AG20443 (cell line): ENCODE measurements at regions not wholly inside any gene's neighbourhood (a gene's known extent, or its start where the extent isn't known, plus 50 kb on each side); places are given as distances from the start of the nearest gene placed in this dataset.
"Not testable (repeated sequence)": the region's sequence is repeated elsewhere in the genome, so short reads cannot be mapped to it uniquely, and the experiment has no call there.

Experiments used
- DNase-seq: peaks from one replicate; pipeline ENCODE4 v3.0.0; 2012; ENCODE audit warnings: low spot score, mixed read lengths

DNA sequence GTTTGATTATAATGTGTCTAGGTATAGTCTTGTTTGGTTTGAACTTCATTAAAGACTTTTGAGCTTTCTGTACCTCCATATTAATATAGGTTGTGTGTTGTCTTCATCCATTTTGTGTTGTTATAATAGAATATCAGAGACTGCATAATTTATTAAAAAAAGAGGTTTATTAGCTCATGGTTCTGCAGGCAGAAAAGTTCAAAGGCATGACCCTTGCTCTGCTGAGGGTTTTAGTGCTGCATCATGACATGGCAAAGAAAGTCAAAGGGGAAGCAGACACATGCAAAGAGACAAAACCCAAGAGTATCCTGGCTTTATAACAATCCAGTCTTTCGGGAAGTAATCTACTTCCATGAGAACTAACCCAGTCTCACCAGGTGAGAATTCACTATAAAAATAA lies 358.2 kb downstream of the EDEM1 start:
- no peak for DNase-seq

DNA sequence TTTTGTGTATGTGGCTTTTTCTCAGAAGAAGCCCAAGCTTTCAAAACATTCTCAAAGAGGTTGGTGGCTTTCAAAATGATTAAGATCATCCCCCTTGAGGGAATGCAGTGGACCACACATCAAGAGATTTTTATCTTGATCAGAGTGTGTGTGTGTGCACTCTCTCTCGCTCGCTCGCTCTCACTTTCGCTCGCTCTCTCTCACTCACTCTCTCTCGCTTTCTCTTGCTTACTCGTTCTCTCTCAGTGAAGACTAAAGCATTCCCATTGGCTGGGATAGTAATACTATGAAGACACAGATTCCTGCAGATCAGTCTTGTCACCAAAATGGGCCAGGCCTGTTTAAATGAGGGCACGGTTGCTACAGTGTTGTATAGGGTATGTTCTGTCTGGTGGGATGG lies 365.7 kb downstream of the EDEM1 start:
- DNase-seq = no peak

DNA sequence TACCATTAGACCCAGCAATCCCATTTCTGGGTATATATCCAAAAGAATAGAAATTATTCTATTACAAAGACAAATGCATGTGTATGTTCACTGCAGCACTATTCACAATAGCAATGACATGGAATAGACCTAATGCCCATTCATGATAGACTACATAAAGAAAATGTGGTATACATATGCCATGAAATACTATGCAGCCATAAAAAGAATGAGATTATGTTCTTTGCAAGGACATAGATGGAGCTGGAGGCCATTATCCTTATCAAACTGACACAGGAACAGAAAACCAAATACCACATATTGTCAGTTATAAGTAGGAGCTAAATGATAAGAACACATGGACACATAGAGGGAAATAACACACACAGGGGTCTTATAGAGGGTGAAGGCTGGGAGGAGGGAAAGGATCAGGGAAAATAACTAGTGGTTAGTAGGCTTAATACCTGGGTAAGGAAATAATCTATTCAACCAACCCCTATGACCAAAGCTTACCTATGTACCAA lies 366.8 kb downstream of the EDEM1 start:
- no peak for DNase-seq

DNA sequence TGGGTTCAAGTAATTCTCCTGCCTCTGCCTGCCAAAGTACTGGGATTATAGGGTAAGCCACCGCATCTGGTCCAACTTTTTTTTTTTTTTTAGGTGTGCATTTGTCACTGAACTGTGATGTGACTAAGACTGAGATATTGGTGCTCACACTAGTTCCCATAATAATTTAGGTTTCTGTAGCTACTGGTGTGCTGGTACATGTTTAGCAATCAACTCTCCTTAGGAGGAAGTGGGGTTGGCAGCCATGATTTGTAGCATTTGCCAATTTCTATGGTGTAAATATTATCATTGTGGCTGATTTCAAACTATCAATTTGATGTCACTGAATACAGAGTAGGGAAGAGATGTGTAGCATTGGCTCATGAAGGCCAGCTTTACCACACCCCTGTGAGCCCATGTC lies 372.7 kb downstream of the EDEM1 start:
- no peak for DNase-seq

DNA sequence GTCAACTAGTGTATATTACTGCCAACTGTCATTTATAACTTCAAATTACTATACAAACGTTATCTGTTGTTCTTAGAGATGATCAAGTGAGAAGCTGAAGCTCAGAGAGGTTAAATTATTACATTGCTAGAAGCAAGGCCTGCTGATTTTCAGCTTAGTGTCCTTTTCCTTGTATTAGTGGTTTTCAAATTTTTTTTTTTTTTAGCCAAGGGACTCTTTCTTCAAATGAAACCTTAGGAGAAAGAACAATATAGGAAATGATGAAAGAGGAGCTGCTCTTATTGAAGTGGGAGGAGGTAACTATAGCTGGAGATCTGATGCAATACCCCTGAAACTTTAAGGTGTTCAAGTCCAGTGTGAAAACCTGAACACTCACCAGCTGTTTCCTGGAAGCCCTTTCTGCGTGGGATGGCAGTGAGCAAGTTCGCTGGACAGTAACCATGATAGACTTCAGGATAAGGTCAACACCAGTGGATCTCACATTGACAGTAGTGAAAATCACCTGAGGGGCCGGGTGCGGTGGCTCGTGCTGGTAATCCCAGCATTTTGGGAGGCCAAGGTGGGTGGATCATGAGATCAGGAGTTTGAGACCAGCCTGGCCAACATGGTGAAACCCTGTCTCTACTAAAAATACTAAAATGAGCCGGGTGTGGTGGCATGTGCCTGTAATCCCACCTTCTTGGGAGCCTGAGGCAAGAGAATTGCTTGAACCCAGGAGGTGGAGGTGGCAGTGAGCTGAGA lies 376.2 kb downstream of the EDEM1 start:
- DNase-seq = no peak

DNA sequence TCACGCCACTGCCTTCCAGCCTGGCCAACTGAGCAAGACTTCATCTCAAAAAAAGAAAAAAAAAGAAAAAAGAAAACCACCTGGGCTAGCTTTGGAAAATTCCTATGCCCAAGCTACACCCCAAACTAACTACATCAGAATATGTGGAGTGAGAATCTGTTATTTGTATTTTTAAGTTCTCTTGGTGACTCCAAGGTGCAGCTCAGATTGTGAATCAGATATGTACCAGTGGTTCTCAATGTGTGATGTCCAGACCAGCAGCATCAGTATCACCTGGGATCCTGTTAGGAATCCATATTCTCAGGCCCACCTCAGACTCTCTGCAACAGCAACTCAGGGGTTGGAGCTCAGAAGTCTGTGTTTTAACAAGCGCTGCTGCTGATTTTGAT lies 376.8 kb downstream of the EDEM1 start:
- no peak for DNase-seq

DNA sequence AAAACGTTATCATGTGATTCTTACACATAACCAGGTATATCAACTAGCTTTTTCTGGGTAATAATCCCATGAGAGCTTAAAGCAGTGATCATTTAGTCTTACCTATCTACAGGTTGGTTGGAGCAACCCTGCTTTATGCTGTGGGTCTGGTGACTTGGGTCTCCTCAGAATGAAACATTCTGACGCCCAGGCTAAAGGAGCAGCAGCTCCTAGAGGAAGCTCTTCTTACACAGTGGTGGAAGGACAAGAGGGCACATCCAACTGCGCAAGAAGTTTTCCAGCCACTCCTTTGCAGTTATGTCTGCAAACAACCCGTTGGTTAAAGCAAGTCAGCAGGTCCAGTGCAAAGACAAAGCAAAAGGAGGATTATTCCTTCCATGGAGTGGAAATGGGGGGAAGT lies 377.5 kb downstream of the EDEM1 start:
- DNase-seq = peak; percentile 11

DNA sequence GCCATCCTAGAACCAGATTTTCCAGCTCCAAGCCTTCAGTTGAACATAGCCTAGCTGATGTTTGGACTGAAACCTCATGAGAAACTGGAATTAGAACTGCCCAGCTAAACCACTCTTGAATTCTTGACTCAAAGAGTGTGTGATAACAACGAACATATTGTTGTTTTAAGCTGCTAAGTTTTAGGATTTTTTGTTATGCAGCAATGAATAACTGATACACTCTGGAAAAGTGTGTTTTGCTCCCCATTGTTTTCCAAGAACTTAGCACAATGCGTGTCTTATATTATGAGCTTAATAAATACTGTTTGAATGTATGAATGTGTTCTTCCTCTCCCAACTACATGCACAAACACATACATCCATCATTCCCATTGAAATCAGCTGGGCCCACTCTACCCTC lies 379.6 kb downstream of the EDEM1 start:
- DNase-seq = no peak

DNA sequence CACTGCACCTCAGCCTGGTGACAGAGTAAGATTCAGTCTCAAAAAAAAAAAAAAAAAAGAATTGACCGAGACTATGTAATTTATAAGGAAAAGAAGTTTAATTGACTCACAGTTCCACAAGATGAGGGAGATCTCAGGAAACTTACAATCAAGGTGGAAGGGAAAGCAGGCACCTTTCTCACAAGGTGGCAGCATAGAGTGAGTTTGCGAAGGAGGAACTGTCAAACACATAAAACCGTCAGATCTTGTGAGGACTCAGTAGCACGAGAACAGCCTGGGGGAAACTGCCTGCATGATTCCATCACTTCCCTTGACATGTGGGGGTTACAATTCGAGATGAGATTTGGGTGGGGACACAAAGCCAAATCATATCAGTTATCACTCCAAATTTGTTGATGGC lies 380.9 kb downstream of the EDEM1 start:
- DNase-seq = no peak

DNA sequence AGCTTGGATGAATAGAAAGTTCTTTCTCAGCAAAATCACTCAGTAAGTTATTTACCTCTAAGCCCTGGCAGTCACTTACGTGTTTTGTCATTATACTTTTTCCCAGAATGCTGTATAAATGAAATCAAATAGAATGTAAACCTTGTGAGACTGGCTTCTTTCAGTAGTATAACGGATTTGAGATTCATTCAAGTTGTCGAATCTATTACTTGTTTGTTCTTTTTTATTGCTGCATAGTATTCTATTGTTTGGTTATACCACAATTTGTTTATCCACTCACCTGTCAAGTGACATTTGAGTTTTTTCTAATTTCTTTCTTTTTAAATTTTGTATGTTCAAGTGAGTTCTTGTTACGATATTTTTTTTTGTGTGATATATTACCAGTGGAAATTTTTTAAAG lies 381.6 kb downstream of the EDEM1 start:
- DNase-seq = no peak

DNA sequence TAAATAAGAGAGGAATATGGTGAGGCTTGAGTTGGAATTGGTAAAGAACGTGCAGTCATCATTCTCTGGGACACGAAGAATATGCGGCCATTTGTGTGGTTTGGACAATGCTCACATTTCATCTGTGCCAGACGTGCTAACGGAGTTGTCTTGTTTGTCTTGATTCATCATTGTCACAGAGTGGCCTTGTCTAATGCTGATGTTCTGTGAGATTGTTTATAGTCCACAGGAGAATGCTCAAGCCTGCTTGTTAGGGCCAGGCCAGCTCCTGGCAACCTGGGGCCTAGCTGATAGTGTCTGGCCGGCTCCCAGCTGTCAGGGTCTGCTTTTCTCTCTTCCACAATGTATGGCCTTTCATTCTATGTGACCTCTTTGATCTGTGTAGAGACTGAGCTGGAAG lies 384.7 kb downstream of the EDEM1 start:
- no peak for DNase-seq

DNA sequence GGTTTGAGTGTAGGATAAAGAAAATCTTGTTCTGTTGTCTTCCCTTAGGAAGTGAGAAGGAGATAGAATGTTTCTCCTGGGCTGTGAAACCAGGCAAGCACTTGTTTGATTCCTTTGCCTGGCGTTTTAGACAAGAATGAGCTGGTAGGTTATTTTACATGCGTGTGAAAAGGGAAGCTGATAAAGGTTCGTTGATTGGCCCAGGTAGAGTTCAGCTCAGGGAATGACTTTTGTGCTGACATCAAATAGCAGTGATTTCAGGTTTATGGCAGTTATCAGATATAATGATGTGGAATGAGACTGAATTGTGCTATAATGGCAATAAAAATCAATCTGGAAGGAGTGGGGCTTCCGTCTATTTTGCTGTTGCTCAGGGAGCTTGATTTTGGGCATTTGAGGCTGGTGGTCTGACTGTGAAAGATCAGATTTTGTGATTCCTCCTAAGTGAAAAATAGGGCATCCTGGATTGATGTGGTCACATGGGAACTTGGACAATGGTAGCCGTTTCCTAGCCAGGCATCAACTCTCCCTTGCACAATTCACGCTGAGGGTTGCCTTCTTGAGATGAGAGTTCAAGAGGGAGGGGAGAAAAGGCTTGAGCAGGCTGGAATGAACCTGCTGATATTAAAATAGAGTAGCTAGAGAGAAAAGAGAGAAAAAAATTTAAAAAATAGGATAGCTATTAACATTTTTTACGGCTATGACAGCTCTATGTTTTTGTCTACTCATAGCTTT lies 388.9 kb downstream of the EDEM1 start:
- DNase-seq = no peak

DNA sequence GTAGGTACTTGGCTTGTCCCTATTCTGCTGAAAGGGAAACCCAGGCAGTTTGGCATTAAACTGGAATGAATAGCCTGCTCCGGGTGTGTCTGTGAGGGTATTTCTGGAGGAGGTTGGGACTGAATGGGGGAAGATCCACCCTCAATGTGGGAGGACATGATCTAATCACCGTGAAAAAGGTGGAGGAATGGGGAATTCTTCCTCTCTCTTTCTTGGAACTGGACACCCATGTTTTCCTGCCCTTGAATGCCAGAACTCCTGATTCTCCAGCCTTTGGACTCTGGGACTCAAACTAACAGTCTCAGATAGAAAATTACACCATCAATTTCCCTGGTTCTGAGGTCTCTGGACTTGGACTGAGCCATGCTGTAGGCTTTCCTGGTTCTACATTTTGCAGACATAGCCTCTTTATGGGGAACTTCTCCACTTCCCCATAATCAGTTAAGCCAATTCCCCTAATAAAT lies 391.7 kb downstream of the EDEM1 start:
- no peak for DNase-seq

DNA sequence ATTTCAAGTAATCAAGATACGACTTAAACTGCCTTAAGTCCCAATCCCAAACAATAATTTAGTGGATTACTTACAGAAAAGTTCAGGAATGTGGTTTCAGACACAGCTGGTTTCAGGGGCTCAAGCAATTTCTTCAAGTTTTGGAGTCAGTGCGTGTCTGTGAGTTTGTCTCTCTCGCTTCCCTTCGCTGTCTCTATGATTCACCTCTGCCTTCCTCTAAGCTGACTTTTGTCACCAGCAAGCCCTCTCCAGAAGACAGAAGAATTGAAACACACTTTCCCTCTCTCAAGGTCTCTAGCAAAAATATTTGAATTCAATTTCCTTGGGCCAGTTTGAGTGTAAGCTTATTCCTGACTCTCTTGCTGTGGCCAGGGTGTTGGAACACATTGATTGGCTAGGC lies 392.4 kb downstream of the EDEM1 start:
- DNase-seq = no peak

DNA sequence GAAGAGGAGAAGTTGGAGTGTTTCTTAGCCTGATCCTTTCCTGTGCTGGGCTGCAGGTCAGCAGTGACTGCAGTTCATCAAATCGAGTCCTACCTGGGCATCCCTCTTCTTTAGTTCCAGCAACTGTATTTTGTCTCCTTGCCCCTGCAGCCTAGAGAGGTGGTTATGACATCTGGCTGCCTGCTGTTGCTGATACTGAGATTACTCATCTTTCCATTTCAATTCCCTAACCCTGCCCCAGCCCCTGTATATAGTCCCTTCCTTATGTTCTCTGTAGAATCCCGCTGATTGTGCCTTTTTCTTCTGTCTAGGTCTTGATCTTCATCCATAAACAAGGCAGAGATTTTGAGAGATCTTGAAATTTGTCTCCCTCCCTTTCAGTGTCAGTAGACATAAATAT lies 393.3 kb downstream of the EDEM1 start:
- no peak for DNase-seq

DNA sequence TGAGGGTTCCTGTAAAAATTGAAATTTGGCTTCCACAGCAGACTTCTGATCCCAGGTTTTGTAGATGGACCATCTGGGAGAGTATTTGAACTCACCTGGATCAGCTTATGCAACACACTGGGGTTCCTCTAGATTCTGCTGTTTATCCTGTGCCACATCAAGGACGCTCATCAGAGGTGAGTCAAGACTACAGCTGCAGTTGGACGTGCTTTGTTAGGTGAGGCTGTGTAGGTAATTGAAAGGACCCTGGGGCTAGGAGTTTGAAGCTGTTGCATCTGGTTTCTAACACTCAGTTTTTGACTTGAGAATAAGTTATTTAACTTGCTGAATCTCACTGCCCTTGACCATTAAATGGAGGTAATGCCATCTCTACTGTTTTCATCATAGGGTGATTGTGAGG lies 394.2 kb downstream of the EDEM1 start:
- DNase-seq = no peak

DNA sequence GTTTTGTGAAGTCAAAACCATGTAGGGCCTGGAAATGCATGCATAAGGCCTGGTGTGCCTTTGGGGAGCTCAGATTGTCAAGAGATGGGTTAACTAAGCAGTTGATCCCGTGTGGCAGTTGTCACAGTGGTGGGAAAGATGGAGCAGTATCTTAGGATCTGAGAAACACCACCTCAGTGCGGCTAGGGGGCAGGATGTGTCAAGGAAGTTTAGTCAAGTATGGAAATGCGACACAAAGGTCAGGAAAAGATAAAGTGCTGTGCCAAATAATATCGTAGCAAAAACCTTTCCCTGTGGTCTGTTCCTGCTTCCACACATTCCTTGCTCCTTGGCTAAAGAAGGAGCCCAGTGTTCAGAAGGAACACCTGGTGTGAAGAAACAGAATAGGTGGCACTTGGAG lies 396.4 kb downstream of the EDEM1 start:
- no peak for DNase-seq

DNA sequence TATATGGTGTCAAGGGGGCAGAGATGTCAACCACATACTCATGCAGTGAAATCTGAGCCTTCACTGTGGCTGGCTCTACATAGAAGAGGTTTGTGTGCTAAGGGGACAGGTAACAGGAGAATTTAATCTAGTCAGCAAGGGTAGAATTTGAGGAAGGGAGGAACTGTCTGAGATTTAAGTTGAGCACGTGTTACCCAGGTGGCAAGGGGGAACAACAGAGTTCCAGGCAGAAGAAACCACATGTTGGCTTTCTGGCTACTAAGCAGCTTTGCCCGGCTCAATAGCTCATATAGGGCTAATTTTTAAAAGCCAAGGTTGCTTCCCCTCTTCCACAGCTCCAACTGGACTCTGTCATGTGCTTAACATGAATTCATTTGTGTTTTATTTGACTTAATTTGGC lies 397.6 kb downstream of the EDEM1 start:
- DNase-seq = no peak

DNA sequence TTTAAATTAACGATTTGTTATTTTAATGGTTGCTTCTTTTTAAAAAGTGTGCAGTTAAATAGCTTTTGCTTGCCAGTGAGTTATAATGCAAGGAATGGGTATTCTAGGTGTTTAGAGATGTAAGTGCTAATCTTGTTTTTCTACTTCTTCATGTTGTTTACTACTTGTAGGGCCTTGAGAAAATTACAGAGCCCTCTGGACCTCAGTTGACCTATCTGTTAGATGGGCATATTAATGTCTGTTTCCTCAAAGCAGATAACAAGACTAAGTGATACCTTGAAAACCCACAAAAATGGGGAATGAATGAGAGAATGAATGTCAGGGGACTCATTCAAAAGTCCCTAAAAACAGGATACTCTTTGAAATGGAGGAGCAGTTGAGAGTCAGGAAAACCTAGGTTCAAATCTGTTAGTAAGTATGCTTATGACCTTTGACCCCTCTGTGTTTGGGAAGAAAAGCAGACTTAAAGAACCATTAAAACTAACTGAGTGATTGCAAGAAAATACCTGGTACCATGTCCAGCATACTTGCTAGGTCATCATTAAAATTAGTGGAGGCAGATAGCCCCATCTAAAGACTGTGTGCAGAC lies 419.5 kb downstream of the EDEM1 start:
- DNase-seq = no peak

DNA sequence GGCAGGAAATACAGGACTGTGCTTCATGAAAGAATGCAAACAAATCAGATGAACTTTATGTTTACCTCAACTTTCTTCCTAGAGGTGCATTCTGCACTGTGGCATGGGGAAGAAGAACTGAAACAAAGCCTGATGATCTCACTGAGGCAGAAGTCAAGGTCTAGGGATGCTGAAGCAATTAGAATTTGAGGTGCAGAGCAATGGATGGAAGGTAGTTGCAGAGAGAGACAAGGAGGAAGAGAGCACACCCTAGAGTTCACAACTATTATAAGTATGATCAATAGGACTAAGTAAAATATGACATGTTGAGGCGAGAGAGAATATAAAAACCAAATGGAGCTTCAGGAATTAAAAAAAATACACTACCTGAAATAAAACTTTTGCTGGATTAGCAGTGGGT lies 420.1 kb downstream of the EDEM1 start:
- no peak for DNase-seq

DNA sequence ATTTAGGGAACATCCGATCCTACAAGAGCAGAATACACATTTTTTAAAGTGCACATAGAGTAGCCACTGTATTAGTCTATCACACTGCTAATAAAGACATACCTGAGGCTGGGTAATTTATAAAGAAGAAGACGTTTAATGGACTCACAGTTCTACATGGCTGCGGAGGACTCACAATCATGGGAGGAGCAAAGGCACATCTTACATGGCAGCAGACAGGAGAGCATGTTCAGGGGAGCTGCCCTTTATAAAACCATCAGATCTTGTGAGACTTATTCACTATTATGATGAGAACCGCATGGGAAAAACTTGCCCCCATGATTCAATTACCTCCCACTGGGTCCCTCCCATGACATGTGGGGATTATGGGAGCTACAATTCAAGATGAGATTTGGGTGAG lies 421.5 kb downstream of the EDEM1 start:
- not testable (repeated sequence) for DNase-seq

DNA sequence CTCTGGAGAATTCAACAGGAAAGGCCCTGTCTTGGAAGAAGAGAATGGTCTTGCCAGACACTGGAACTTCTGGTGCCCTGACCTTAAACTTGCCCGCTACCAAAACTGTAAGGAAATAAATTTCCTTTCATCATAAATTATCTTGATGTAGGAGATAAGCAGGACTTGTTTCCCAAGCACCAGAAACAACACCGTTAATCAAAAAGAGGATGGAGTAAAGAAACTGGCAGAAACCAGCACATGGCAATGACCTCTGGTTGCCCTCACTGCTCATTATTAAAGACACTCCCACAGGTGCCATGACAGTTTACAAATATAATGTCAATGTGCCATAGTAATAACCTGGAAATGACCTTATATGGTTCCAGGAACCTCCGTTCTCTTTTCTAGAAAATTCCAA lies 426.1 kb downstream of the EDEM1 start:
- no peak for DNase-seq

DNA sequence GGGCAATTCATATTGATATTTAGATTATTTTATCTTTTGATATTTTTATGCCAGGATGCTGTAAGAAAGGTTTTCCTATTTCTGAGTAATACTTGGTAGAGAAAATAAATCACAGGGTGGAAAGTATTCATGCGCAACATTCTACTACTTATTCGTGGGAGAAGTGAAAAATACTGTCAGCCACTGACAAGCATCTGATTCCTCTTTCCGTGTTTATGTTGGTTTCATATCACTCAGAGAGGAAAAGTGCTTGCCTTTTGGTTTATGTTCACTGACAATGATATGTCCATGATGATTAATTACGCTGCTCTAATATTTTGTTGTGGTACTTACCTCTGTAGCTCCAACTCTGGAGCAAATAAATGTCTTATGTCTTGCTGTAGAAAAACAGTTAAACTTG lies 429.4 kb downstream of the EDEM1 start:
- DNase-seq = no peak
